ENCODE measurements at regions not wholly inside any gene's neighbourhood (a gene's known extent, or its start where the extent isn't known, plus 50 kb on each side); places are given as distances from the start of the nearest gene placed in this dataset.
"Not testable (repeated sequence)": the region's sequence is repeated elsewhere in the genome, so short reads cannot be mapped to it uniquely, and the experiment has no call there.

DNA sequence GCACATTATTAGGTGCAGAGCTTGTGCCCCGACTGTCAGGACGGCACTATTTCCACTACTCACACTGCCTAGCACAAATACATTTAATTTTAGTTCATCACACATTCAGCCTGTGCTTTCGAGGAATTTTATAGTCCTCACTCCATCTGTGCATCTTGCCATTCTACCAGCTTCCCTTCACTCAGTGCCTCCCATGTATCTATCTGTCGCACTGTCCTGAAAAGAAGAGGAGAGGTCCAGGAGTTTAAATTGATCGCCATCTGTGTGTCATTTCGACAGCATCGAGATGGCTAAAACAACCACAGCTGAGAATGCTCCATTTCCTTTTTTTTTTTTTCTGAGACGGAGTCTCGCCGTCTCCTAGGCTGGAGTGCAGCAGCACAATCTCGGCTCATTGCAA, 97.6 kb upstream of the FOXN3 start:
- no peak for DNase-seq

DNA sequence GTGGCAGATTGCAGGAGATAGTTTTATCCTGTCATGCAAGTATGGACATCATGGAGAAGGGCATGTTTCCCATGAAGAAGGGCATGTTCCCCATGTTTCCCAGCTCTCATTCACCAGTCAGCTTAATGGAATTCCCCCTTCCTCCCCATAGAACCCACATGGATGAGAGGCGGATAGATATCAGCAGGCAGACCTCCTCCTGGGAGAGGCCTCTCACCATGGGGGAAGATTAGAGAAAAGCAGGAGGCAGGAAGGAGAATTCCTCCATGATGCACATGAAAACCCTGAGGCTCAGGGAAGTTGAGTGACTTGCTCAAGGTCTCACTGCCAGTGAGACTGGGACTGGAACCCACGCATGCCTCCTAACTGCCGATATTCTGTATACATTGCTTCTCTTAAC, 92.9 kb upstream of the FOXN3 start:
- no peak for DNase-seq

DNA sequence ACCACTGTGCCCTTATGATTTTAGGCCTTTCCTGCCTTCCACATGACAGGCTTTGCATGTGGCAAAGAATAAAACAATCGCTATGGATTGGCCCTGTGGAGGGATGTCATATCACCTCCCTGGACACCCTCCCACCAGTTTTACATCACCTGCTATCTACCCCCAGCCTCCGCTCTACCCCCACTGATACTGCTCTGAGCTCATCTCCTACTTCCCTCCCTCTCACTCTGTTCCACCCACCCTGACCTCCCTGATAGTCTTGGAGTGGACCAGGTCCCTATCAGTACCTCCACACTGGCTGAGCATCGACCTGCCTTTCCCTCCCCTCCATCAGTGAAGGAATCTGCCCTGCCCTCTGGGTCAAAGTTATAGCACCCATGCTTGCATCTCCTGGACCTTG, 91.8 kb upstream of the FOXN3 start:
- no peak for DNase-seq

DNA sequence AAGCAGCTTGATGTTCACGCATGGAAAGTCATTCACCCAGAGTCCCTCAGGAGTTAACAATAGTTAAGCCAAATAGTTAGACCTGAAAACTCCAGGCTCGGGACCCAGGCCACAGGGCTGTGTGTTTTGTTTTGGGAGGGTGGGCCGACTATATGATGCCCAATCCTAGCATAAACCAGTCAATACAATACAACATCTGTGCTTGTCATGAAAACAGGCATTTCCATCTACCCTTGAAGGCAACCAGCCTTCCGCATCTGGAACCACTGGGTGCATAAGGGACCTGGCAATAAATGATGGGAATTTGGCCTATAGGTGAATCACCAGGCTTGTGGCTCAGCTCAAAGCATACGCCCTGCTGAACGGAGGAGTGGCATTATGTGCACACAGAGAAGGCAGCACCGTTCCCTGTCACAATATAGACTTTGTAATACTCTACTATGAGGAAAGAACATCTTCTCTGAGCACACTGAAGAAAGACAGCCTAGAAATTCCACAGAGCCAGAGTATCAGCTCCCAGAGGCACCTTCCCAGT, 91.0 kb upstream of the FOXN3 start:
- no peak for DNase-seq

DNA sequence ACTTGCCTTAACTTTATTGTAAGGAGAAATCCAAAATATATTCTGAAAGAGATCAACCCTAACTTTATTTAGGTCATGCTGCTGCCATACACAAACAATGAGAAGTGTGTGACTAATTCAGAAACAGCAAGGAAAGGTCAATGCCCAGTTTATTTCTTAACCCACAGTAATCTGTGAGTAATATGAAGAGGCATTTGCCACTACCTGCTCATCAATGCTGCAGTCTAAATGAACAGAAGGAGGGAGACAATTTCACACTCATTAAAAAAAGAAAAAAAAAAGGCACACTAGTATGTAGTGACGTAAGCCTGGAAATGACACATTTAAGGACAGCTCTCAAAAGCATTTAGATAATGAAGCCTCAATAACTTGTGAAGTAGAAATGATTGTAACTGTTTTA, 90.5 kb upstream of the FOXN3 start:
- no peak for DNase-seq

DNA sequence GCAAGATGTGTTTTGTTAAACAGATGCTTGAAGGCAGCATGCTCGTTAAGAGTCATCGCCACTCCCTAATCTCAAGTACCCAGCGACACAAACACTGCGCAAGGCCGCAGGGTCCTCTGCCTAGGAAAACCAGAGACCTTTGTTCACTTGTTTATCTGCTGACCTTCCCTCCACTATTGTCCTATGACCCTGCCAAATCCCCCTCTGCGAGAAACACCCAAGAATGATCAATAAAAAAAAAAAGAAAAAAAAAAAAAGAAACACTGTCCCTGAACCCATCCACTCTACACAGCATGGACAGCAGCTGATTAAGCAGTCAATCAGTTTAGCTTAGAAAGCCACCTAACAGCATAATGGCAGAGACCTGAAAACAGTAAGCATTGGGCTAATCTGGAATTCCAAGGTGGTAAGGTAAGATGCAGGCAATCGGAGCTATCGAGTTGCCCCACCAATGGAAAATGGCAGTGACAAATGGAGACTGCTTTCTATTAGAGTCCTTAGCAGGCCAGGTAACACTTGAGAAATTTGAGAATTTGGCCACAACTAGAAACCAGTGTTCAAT, 89.9 kb upstream of the FOXN3 start:
- DNase-seq, result not testable (repeated sequence)

DNA sequence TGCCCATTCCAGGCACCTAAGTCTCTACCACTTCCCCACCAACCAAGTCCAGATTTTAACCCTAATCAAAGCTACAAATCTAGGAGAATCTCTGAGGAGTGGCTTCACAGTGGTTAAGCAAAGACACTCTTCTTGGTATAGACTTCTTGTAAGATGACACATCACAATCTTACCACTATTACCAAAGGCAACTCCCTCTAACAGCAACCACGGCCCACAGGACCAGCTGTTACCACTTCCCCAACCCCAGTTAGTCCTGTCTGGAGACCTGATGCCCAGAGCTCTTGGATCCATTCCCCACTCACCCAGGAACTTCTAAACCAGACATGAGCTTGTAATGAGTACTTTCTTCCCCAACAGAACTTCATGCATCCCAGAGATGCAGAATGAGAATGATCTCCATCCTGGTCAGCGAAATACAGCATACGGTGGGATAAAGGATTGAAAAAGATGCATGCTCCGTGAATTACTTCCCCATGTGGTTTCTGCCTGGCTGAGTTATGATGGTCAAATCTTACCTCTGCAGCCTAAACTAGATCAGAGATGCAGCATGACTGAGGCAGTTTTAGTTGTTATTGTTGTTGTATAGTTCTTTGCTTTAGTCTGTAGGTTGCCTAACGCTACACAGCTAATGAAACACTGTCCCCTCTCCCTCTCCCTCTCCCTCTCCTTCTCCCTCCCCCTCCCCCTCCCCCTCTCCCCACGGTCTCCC, 87.7 kb upstream of the FOXN3 start:
- DNase-seq, result no peak

DNA sequence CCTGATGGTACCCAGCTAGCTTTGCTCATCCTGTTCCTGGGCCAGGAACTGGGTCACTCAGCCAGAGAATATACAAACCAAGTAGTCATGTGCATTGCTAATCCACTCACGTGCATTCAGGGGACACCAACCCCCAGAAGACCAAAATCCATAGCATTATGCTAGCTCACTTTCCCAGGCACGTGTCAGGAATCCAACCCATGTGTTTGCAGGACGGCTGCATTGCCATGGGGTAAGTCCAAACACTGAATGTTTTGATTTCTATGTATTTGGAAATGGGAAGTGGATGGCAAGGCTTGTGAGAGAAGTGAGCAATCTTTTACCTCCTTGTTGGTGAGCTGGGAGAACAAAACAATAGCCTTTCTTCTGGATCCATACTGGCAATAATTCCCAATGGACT, 87.1 kb upstream of the FOXN3 start:
- no peak for DNase-seq

DNA sequence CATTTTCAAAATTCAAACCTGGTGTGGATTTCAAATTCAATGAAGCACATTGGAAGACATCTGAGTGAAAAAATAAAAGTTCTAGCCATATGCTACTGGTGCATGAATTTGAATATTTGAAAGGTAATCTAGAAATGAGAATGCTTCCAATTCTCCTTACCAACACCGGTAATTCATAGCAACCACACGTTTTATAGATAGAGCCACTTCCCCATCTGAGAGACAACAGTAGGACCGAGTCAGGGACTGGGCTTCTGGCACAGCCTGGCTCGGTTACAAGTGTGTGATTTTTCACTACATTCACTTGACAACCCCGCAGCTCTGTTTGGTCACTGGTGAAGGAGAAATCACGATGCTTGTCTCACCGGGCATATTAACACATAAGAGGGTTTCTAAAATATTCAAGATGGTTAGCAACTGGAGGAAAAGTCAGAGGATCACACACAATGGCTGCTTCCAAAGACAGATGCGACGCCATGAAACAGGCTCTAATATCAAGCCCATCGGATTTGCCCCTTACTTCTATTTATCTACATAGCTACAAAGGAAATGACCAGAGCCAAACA, 86.5 kb upstream of the FOXN3 start:
- no peak for DNase-seq

DNA sequence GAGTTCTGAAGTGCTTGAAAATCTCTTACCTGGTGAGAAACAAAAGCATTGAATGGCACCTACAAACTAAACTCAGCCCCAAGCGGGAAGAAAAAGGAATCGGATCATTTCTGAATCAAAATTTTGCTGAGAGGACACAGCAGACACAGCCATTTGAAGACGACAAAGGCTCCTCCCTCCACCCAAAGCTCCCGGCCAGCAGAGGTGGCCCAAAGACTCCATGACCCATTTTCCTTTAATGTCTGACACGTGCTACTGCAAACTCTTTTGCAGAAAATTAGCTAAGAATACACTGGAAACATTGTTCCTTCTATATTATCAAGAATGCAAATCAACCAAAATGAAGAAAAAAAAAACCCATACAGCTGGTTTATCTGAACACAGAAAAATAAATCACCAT, 85.9 kb upstream of the FOXN3 start:
- no peak for DNase-seq

DNA sequence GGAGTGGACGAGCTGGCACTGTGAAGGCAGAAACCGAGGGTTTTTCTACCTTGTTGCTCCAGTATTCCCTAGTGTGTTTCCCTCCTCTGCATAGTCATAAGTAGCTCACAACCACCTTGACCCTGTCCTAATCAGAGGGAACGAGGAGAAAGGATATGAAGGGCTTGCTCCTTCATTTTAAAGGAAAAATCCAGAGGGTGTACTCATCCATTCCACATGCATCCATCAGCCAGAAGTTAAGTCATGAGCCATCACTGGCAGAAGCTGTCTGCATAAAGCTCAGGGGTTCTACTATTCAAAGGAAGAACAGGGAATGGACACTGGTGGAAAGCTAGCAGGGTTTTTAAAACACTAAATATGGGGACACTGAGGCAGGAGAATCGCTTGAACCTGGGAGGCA, 84.3 kb upstream of the FOXN3 start:
- no peak for DNase-seq

DNA sequence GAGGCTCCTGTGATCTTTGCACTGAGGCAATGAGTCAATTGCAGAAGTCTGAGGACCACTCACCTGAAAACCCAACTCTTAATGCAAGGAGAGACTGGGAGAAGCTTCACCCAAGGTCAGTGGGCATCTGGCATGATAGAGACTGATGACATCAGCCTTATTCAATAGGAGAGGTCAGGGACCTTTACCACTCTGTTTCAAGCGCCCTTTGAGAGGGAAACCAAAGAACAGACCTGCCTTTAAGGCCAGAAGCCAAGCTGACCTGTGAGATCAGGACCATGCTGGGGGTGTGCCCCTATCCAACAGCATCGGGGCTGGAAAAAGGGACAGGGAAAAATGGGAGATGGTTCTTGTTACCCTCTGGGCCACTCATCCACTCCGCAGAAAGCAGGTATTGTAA, 83.3 kb upstream of the FOXN3 start:
- DNase-seq, result no peak

DNA sequence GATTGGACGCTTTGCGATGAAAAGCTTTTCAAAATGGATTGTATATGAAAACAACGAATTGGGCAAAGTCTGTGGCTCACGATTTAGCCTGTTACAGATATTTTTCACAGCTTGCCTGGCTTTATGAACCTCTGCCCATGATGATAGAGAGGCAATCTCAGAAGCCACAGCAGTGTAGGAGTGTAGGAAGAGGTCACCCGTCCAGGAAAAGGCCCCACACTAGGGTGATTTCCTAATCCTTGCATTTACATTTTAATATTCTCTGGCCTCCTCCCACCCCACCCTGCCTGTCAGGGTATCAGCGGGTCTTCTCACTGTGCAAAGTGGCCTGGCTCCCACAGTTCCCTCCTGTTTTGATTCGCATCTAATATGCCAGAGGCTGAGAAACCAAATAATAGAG, 81.8 kb upstream of the FOXN3 start:
- DNase-seq, result no peak

DNA sequence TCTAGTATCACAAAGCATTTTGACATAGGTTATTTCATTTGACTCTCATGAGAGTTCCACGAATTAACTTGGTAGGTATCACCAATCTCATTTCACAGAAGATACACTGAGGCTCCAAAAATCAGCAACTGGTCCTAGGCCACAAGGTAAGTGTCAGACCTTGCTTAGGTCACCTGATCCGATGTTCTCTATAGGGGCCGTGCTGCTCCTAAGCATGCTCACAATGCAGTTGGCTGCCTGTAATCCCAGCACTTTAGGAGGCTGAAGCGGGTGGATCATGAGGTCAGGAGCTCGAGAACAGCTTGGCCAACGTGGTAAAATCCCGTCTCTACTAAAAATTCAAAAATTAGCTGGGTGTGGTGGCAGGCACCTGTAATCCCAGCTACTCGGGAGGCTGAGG, 78.7 kb upstream of the FOXN3 start:
- DNase-seq, result no peak

DNA sequence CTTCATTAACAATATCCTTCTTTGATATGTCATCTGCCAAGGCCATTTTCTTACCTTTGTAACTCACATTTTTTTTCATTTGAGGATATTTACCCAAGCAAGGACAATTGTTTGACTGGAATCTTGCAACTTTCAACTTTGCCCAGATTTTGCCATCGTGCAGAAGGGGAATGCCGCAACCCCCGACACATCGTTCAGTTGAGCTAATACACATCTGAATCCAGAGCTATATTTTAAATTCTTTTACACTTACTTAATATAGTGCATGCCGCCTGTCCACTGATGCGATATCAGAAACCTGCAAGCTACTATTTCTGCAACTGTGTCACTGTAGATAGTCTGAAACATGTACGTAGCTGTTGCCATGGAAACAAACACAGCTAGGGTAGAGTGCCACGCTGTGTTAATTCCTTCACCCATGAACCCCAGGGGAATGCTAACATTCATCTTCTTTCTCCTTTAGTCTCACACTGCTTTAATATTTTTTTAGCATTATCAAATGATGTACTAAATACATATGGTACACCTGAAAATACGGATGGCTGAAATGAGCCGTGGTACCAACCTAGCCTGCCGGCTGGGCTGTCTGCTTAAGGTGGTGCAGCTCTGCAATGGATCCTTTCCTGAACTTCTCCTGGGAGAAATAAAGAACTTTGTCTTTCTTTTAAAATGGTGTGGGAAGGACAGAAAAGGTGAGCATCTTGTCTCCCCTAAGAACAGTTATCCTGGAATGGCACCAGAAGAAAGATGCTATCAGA, 77.0 kb upstream of the FOXN3 start:
- no peak for DNase-seq

DNA sequence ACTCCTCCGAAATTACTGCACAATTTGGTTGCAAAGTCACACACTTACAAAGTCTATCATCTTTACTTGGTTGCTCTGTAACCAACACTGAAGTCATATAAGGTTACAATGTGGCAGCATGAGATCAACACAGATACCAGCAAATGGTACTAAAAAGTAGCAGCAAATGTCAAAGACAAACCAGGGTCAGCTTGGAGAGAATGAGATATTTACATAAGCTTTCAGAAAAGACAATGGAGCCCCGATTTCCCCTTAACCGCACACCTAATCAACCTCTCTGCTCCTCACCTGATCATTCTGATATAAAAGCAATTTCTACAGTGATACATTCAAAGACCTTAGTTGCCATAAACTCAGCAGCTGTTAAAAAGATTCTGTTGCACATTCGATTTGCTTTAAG, 76.4 kb upstream of the FOXN3 start:
- no peak for DNase-seq

DNA sequence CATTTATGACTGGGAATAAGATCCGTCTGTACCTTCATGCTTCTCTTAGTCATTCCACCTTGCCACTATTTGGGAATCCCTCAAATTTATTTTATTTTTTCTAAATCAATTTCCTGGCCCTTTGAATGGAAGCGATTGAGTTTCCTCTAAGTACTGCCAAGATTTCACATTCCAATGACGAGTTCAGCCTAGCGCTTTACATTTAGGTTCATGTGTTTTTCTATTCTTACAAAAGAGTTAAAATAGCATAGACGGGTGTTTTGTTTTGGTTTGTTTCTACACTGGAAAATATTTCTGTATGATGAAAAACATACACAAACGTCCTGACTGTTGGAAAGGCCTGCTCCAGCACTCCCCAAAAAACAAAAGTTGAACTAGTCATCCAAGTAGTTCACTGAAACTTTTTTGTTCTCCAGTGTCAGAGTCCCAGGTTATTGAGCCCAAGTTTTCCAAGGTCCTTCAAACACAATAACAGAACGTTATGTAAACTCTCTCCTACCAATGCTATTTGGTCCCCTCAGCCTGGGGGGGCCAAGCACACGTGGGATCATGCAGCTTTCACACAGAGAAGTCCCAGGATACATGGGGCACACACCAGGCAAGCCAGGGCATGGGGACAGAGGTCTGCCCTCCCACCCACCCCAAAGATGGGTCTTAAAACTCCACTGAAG, 74.8 kb upstream of the FOXN3 start:
- no peak for DNase-seq

DNA sequence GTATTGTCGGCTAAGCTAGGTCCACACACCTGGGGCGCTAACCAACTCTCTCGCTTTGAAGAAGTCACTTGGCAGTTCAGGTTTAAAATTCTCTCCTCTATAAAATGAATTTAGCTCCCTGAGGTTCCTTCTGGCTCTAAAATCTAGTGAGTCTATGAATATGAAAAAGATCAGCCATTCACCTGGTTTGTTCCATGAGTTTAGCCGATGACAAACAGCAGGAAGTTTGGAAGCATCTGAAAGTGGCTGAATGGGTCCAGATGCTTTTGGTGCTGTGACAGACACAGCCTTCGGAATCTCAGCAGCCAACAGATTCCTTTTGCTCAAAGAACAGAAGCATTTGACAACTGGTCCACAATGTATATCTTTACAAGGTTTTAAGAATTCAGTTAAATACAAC, 73.4 kb upstream of the FOXN3 start:
- DNase-seq, result no peak

DNA sequence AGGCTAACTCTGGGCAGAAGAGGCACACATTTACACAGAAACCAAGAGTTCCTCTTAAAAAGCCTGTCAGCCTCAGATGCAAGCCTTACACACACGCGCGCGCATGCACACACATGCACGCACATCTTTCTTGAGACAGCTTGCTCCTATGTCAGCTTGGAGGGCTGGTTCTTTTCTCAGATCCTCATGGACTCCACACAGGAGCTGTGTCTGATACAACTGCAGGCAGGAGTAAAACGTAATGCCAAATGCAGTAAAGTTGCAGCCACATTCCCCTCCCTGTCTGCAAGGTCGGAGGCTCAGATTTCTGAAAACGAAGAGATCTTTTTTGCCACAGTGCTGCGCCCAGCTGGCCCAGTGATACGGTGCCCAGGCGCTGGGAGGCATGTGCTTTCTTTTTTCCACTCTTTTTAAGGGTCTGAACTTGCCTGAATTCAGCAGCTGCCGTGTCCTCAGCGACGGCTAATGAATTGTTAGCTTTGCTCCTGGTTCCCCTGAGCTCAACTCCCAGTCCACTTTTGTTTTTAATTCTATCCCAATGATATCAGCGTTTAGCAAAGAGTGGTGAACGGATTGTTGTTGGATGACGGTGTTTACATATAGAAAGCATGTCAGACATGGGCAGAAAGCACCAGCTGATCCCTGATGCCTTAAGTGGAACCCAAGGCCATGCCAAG, 72.9 kb upstream of the FOXN3 start:
- DNase-seq, result no peak

DNA sequence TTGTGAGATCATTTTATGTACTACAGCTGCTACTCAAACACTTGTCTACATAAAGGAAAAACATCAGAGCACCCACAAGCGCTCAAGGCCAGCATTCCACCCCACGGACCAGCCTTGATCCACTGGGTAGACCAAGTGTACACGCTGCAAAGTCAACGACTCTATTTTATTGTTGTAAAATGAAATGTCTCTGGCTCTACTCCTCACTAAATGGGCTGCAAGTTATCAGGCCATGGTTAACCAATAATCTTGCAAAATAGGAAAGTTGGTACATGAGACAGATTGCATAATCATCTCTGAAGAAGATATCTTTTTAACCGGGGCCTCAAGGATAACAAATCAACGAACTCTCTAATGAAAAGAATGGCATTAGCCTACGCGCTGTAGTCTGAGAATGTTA, 69.9 kb upstream of the FOXN3 start:
- no peak for DNase-seq

DNA sequence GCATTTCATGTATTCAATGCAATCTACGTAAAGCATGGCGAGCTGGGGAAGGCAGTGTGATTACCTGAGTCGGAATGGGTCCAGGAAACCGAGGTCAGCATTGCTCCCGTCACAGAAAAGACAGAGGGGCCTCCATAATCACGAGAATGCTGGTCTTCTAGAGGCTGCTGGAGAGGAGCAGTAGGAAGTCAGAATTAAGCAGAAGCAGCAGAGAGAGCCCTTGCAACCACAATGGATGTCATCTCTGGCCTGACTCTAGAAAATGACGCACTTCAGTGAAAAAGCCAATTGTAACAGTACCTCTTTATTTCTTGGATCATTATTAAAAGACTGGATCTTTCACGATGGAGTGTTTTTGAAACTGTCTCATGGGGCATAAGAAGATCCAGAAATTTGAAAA, 69.5 kb upstream of the FOXN3 start:
- no peak for DNase-seq

DNA sequence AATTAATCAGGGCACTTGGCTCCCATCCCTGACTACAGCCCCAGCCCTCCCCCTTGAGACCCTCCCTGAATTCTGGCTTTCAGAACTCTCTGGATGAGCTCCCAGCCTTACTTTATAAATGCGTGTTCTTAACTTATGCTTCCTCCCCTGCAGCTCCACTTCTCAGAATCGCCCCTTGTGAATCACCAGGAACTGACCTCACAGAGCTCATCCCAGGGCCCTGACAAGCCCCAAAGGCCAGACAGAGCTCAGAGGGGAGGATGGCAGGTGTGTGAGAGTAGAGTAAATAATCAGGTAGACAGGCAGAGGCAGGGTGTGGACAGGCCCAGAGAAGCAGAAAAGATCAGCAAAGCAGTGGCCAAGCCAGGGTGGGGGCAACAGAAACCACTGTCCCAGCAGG, 68.2 kb upstream of the FOXN3 start:
- no peak for DNase-seq
